ENCODE measurements at regions not wholly inside any gene's neighbourhood (a gene's known extent, or its start where the extent isn't known, plus 50 kb on each side); places are given as distances from the start of the nearest gene placed in this dataset.

GRCh38 chrX:81390237-81390636 lies 188.3 kb downstream of the SH3BGRL start:
- ATAC-seq: no peak
- no peak for TF ChIP-seq PATZ1 (CRISPR knock-in tag; IDR thresholded peaks at IDR 0.05; ENCODE audit: borderline replicate concordance)
- TF ChIP-seq ZNF565 (CRISPR knock-in tag; conservative IDR thresholded peaks at IDR 0.05; ENCODE audit: low read depth): no peak
- no peak for TF ChIP-seq SNAI2 (CRISPR knock-in tag; IDR thresholded peaks at IDR 0.05)
- no peak for TF ChIP-seq ZNF70 (CRISPR knock-in tag; IDR thresholded peaks at IDR 0.05)
- TF ChIP-seq ZFP30 (CRISPR knock-in tag; IDR thresholded peaks at IDR 0.05): no peak
- TF ChIP-seq TSHZ2 (CRISPR knock-in tag; IDR thresholded peaks at IDR 0.05): no peak
- no peak for TF ChIP-seq ISL1 (CRISPR knock-in tag; IDR thresholded peaks at IDR 0.05)
- TF ChIP-seq ZNF8 (CRISPR knock-in tag; IDR thresholded peaks at IDR 0.05): no peak
- no peak for TF ChIP-seq ESRRG (CRISPR knock-in tag; IDR thresholded peaks at IDR 0.05)
- no peak for TF ChIP-seq ARNTL (CRISPR knock-in tag; IDR thresholded peaks at IDR 0.05; ENCODE audit: borderline replicate concordance, low read depth)

GRCh38 chrX:81392396-81392795 lies 190.5 kb downstream of the SH3BGRL start:
- ATAC-seq: no peak
- TF ChIP-seq SNAI2 (CRISPR knock-in tag; IDR thresholded peaks at IDR 0.05) (no peak), ZNF70 (CRISPR knock-in tag; IDR thresholded peaks at IDR 0.05) (no peak), TOX (CRISPR knock-in tag; IDR thresholded peaks at IDR 0.05; ENCODE audit: borderline replicate concordance) (no peak), ZNF8 (CRISPR knock-in tag; IDR thresholded peaks at IDR 0.05) (no peak), ZFP3 (CRISPR knock-in tag; IDR thresholded peaks at IDR 0.05) (no peak), BACH2 (CRISPR knock-in tag; IDR thresholded peaks at IDR 0.05; ENCODE audit: borderline replicate concordance) (no peak), ZFP30 (CRISPR knock-in tag; IDR thresholded peaks at IDR 0.05) (no peak), GLIS3 (CRISPR knock-in tag; IDR thresholded peaks at IDR 0.05) (no peak), OSR1 (CRISPR knock-in tag; IDR thresholded peaks at IDR 0.05) (no peak), TCF4 (CRISPR knock-in tag; IDR thresholded peaks at IDR 0.05; ENCODE audit: borderline replicate concordance) (no peak), ISL1 (CRISPR knock-in tag; IDR thresholded peaks at IDR 0.05) (no peak), ZNF565 (CRISPR knock-in tag; conservative IDR thresholded peaks at IDR 0.05; ENCODE audit: low read depth) (no peak), ZC3H10 (CRISPR knock-in tag; IDR thresholded peaks at IDR 0.05) (no peak), CSRNP3 (CRISPR knock-in tag; IDR thresholded peaks at IDR 0.05) (no peak), ARNTL (CRISPR knock-in tag; IDR thresholded peaks at IDR 0.05; ENCODE audit: borderline replicate concordance, low read depth) (no peak), POU6F1 (CRISPR knock-in tag; IDR thresholded peaks at IDR 0.05; ENCODE audit: borderline replicate concordance, low read depth) (no peak), RARB (CRISPR knock-in tag; IDR thresholded peaks at IDR 0.05) (no peak), ESRRG (CRISPR knock-in tag; IDR thresholded peaks at IDR 0.05) (no peak)

GRCh38 chrX:81405781-81406180 lies 203.9 kb downstream of the SH3BGRL start:
- no peak for ATAC-seq
- TF ChIP-seq ZNF565 (CRISPR knock-in tag; conservative IDR thresholded peaks at IDR 0.05; ENCODE audit: low read depth) (no peak), BACH2 (CRISPR knock-in tag; IDR thresholded peaks at IDR 0.05; ENCODE audit: borderline replicate concordance) (no peak), OSR1 (CRISPR knock-in tag; IDR thresholded peaks at IDR 0.05) (no peak), ZNF8 (CRISPR knock-in tag; IDR thresholded peaks at IDR 0.05) (no peak), CSDC2 (CRISPR knock-in tag; IDR thresholded peaks at IDR 0.05) (no peak), ZFP30 (CRISPR knock-in tag; IDR thresholded peaks at IDR 0.05) (no peak), ISL1 (CRISPR knock-in tag; IDR thresholded peaks at IDR 0.05) (no peak), TOX (CRISPR knock-in tag; IDR thresholded peaks at IDR 0.05; ENCODE audit: borderline replicate concordance) (no peak), PPARA (CRISPR knock-in tag; IDR thresholded peaks at IDR 0.05; ENCODE audit: borderline replicate concordance) (no peak)

All from SK-N-SH treated with all-trans-retinoic acid at 6 μM for 48 hours (cell line).